Naive thymus-derived CD4-positive, alpha-beta T cell (primary cell): ENCODE measurements at regions not wholly inside any gene's neighbourhood (a gene's known extent, or its start where the extent isn't known, plus 50 kb on each side); places are given as distances from the start of the nearest gene placed in this dataset.

Experiments
- ATAC-seq: fragments of 150-1000 bp; cut with Tn5 transposase; 2 replicates; pipeline ENCODE4 v1.10.0; 2021; ENCODE audit warnings: mild to moderate bottlenecking, moderate library complexity
- CTCF ChIA-PET: fragments of 350-600 bp; sonication (Branson Sonifier 250); formaldehyde crosslinking; loops from one replicate; lab custom pipeline; 2021; ENCODE audit warnings: antibody characterized with exemption; lab: Charles Lee
- POLR2A ChIA-PET: fragments of 350-600 bp; sonication (Branson Sonifier 250); formaldehyde crosslinking; loops from one replicate; lab custom pipeline; 2021; ENCODE audit warnings: antibody characterized with exemption, inconsistent platforms; lab: Charles Lee
- DNase-seq, 9 donors: peaks; one replicate each; pipeline versions ENCODE4 v3.0.0 to v3.0.0-alpha.2; 2020 to 2022; ENCODE audit warnings: mixed read lengths in 1 of 9
- H3K27ac ChIP-seq: one replicate; pipeline ENCODE4 v1.7.0; 2013; ENCODE audit warnings: mild to moderate bottlenecking, low read depth, low read length, moderate library complexity
- H3K27me3 ChIP-seq, 2 donors: one replicate each; pipeline ENCODE4 v1.7.0; 2013; ENCODE audit warnings: low read length in 2 of 2, mild to moderate bottlenecking in 2 of 2, moderate library complexity in 2 of 2; ENCODE audit not compliant: control insufficient read depth in 2 of 2, insufficient read depth in 2 of 2
- H3K36me3 ChIP-seq, 3 experiments: 1 replicate in 2 of 3; 2 replicates in 1 of 3; pipeline ENCODE4 v1.7.0; 2013; ENCODE audit warnings: low read length in 3 of 3, mild to moderate bottlenecking in 3 of 3, moderate library complexity in 1 of 3; ENCODE audit not compliant: insufficient read depth in 3 of 3, control insufficient read depth in 2 of 3
- H3K4me1 ChIP-seq, 2 donors: one replicate each; pipeline ENCODE4 v1.7.0; 2013; ENCODE audit warnings: low read length in 2 of 2, mild to moderate bottlenecking in 2 of 2, moderate library complexity in 1 of 2; ENCODE audit not compliant: control insufficient read depth in 2 of 2, insufficient read depth in 2 of 2
- H3K4me3 ChIP-seq: 2 replicates; pipeline ENCODE4 v1.7.0; 2013; ENCODE audit warnings: mild to moderate bottlenecking, low read length
- H3K9me3 ChIP-seq, 3 experiments: 1 replicate in 2 of 3; 2 replicates in 1 of 3; pipeline ENCODE4 v1.7.0; 2013; ENCODE audit warnings: low read length in 3 of 3; ENCODE audit not compliant: control insufficient read depth in 2 of 3
- H3K27ac Mint-ChIP-seq, 9 donors: one replicate each; pipeline ENCODE4 v1.8.0; 2020 to 2022; ENCODE audit warnings: mixed read lengths in 9 of 9, mild to moderate bottlenecking in 8 of 9, moderate library complexity in 5 of 9, inconsistent platforms in 2 of 9
- H3K27me3 Mint-ChIP-seq, 5 donors: one replicate each; pipeline ENCODE4 v1.8.0; 2021 to 2022; ENCODE audit warnings: mixed read lengths in 5 of 5, mild to moderate bottlenecking in 1 of 5
- H3K36me3 Mint-ChIP-seq, 5 donors: one replicate each; pipeline ENCODE4 v1.8.0; 2020 to 2022; ENCODE audit warnings: mixed read lengths in 5 of 5, mild to moderate bottlenecking in 3 of 5, inconsistent platforms in 1 of 5
- H3K4me1 Mint-ChIP-seq, 7 donors: one replicate each; pipeline ENCODE4 v1.8.0; 2020 to 2022; ENCODE audit warnings: mixed read lengths in 7 of 7, mild to moderate bottlenecking in 3 of 7, inconsistent platforms in 1 of 7
- H3K4me3 Mint-ChIP-seq, 10 donors: one replicate each; pipeline ENCODE4 v1.8.0; 2020 to 2022; ENCODE audit warnings: mild to moderate bottlenecking in 10 of 10, mixed read lengths in 10 of 10, moderate library complexity in 6 of 10, inconsistent platforms in 2 of 10
- H3K9me3 Mint-ChIP-seq, 11 donors: one replicate each; pipeline ENCODE4 v1.8.0; 2020 to 2022; ENCODE audit warnings: mixed read lengths in 11 of 11, mild to moderate bottlenecking in 4 of 11, inconsistent platforms in 1 of 11, moderate library complexity in 1 of 11
- intact Hi-C, 2 donors: fragments of 100-400 bp; cut with micrococcal nuclease; formaldehyde crosslinking; loops; one replicate each; pipeline ENCODE4 v1.15.1; 2023

- POLR2A ChIA-PET: no interaction called here
These were observed 107.4 kb upstream of the ASCC3 start for GRCh38 chr6:100988391-100988984.

GRCh38 chr6:100990070-100990469 lies 108.9 kb upstream of the ASCC3 start:
- H3K27me3 Mint-ChIP-seq: peaks cover 0 to 16% (median 0%) of the 10 kb centered on the region in 5 donors
- ATAC-seq (no peak), DNase-seq (no peak)
- H3K9me3 ChIP-seq: no peaks in the 10 kb centered on the region
- no peaks in the 10 kb centered on the region for H3K4me1 Mint-ChIP-seq
- no peaks in the 10 kb centered on the region for H3K36me3 ChIP-seq
- no peak overlapping the region for H3K27ac Mint-ChIP-seq
- peaks cover 0 to 5% (median 3%) of the 10 kb centered on the region in 11 donors for H3K9me3 Mint-ChIP-seq
- no peaks in the 10 kb centered on the region for H3K27me3 ChIP-seq
- H3K4me3 Mint-ChIP-seq: no peak overlapping the region
- H3K4me3 ChIP-seq: no peak overlapping the region
- peaks cover 0 to 3% (median 0%) of the 10 kb centered on the region in 5 donors for H3K36me3 Mint-ChIP-seq
- H3K27ac ChIP-seq: no peak overlapping the region
- POLR2A ChIA-PET: no interaction called here
- CTCF ChIA-PET: no interaction called here
- intact Hi-C loops: no loop called here
- no peaks in the 10 kb centered on the region for H3K4me1 ChIP-seq

More at GRCh38 chr6:100988391-100988984, 107.4 kb upstream of the ASCC3 start:
- H3K4me3 Mint-ChIP-seq: no peak overlapping the region
- no peak overlapping the region for H3K27ac Mint-ChIP-seq
- H3K9me3 Mint-ChIP-seq: peaks cover 0 to 5% (median 3%) of the 10 kb centered on the region in 11 donors
- Histone ChIP-seq H3K4me3 (no peak overlapping the region), H3K9me3 (no peaks in the 10 kb centered on the region), H3K27me3 (no peaks in the 10 kb centered on the region), H3K36me3 (no peaks in the 10 kb centered on the region), H3K27ac (no peak overlapping the region), H3K4me1 (no peaks in the 10 kb centered on the region)
- ATAC-seq: no peak
- no peaks in the 10 kb centered on the region for H3K4me1 Mint-ChIP-seq
- CTCF ChIA-PET: no interaction called here
- peaks cover 0 to 3% (median 0%) of the 10 kb centered on the region in 5 donors for H3K36me3 Mint-ChIP-seq
- intact Hi-C loops: no loop called here
- peaks cover 0 to 16% (median 0%) of the 10 kb centered on the region in 5 donors for H3K27me3 Mint-ChIP-seq
- DNase-seq: no peak

GRCh38 chr6:100996409-100996808 lies 115.3 kb upstream of the ASCC3 start:
- H3K36me3 Mint-ChIP-seq: peaks cover 0 to 3% (median 0%) of the 10 kb centered on the region in 5 donors
- POLR2A ChIA-PET: no interaction called here
- Histone ChIP-seq H3K4me1 (no peaks in the 10 kb centered on the region), H3K36me3 (no peaks in the 10 kb centered on the region), H3K4me3 (no peak overlapping the region), H3K27me3 (no peaks in the 10 kb centered on the region), H3K27ac (no peak overlapping the region), H3K9me3 (no peaks in the 10 kb centered on the region)
- H3K9me3 Mint-ChIP-seq: peaks cover 0 to 5% (median 3%) of the 10 kb centered on the region in 11 donors
- no peak overlapping the region for H3K4me3 Mint-ChIP-seq
- CTCF ChIA-PET: no interaction called here
- peaks cover 0 to 6% (median 0%) of the 10 kb centered on the region in 7 donors for H3K4me1 Mint-ChIP-seq
- H3K27ac Mint-ChIP-seq: no peak overlapping the region
- DNase-seq (no peak), ATAC-seq (no peak)
- intact Hi-C loops: no loop called here
- H3K27me3 Mint-ChIP-seq: peaks cover 0 to 10% (median 0%) of the 10 kb centered on the region in 5 donors

- POLR2A ChIA-PET: no interaction called here
These were observed 117.0 kb upstream of the ASCC3 start for GRCh38 chr6:100998111-100998510.

GRCh38 chr6:100999034-100999597 lies 118.0 kb upstream of the ASCC3 start:
- Histone ChIP-seq H3K36me3 (no peaks in the 10 kb centered on the region), H3K4me1 (no peaks in the 10 kb centered on the region), H3K9me3 (no peaks in the 10 kb centered on the region), H3K27me3 (no peaks in the 10 kb centered on the region), H3K4me3 (no peak overlapping the region), H3K27ac (no peak overlapping the region)
- no peak for ATAC-seq
- POLR2A ChIA-PET: no interaction called here
- H3K27ac Mint-ChIP-seq: no peak overlapping the region
- peaks cover 0 to 13% (median 0%) of the 10 kb centered on the region in 5 donors for H3K27me3 Mint-ChIP-seq
- H3K4me3 Mint-ChIP-seq: no peak overlapping the region
- no peaks in the 10 kb centered on the region for H3K36me3 Mint-ChIP-seq
- intact Hi-C loops: no loop called here
- no peak for DNase-seq
- peaks cover 0 to 6% (median 0%) of the 10 kb centered on the region in 7 donors for H3K4me1 Mint-ChIP-seq
- CTCF ChIA-PET: no interaction called here
- H3K9me3 Mint-ChIP-seq: peaks cover 0 to 7% (median 0%) of the 10 kb centered on the region in 11 donors

More at GRCh38 chr6:100998111-100998510, 117.0 kb upstream of the ASCC3 start:
- intact Hi-C loops: no loop called here
- no peaks in the 10 kb centered on the region for H3K4me1 ChIP-seq
- no peak overlapping the region for H3K4me3 Mint-ChIP-seq
- ATAC-seq (no peak), DNase-seq (no peak)
- H3K36me3 Mint-ChIP-seq: no peaks in the 10 kb centered on the region
- H3K9me3 ChIP-seq: no peaks in the 10 kb centered on the region
- H3K27me3 ChIP-seq: no peaks in the 10 kb centered on the region
- H3K36me3 ChIP-seq: no peaks in the 10 kb centered on the region
- no peak overlapping the region for H3K27ac ChIP-seq
- CTCF ChIA-PET: no interaction called here
- peaks cover 0 to 13% (median 0%) of the 10 kb centered on the region in 5 donors for H3K27me3 Mint-ChIP-seq
- H3K9me3 Mint-ChIP-seq: peaks cover 0 to 8% (median 0%) of the 10 kb centered on the region in 11 donors
- H3K27ac Mint-ChIP-seq: no peak overlapping the region
- no peak overlapping the region for H3K4me3 ChIP-seq
- peaks cover 0 to 6% (median 0%) of the 10 kb centered on the region in 7 donors for H3K4me1 Mint-ChIP-seq

GRCh38 chr6:101000341-101000740 lies 119.2 kb upstream of the ASCC3 start:
- ATAC-seq: no peak
- Mint-ChIP-seq H3K36me3 (no peaks in the 10 kb centered on the region), H3K27me3 (peaks cover 0 to 13% (median 0%) of the 10 kb centered on the region in 5 donors), H3K4me3 (no peak overlapping the region), H3K4me1 (peaks cover 0 to 6% (median 0%) of the 10 kb centered on the region in 7 donors), H3K27ac (no peak overlapping the region), H3K9me3 (peaks cover 0 to 7% (median 0%) of the 10 kb centered on the region in 11 donors)
- Histone ChIP-seq H3K27ac (no peak overlapping the region), H3K4me1 (no peaks in the 10 kb centered on the region), H3K27me3 (no peaks in the 10 kb centered on the region), H3K36me3 (no peaks in the 10 kb centered on the region), H3K4me3 (no peak overlapping the region), H3K9me3 (no peaks in the 10 kb centered on the region)
- intact Hi-C loops: no loop called here
- ChIA-PET CTCF (interaction anchor here (0.7 kb wide), 1 partner anchor 171 kb away, joined by 3 read pairs; no protein-coding TSS in a partner anchor), POLR2A (no interaction called here)
- DNase-seq: no peak
